CD4-positive, CD25-positive, alpha-beta regulatory T cell (primary cell): ENCODE measurements at regions not wholly inside any gene's neighbourhood (a gene's known extent, or its start where the extent isn't known, plus 50 kb on each side); places are given as distances from the start of the nearest gene placed in this dataset.
"Not testable (repeated sequence)": the region's sequence is repeated elsewhere in the genome, so short reads cannot be mapped to it uniquely, and the experiment has no call there.

ENCODE experiments used
- ATAC-seq, 2 donors: fragments of 150-1000 bp; cut with Tn5 transposase; one replicate each; pipeline ENCODE4 v1.10.0; 2021; ENCODE audit warnings: low read depth in 2 of 2, moderate number of reproducible peaks in 2 of 2, moderate library complexity in 1 of 2
- DNase-seq, 3 donors: peaks; one replicate each; pipeline versions ENCODE4 v3.0.0 to v3.0.0-alpha.2; 2012 to 2022; ENCODE audit warnings: mixed read lengths in 1 of 3
- H3K27ac ChIP-seq: one replicate; pipeline ENCODE4 v1.7.0; 2013; ENCODE audit warnings: mild to moderate bottlenecking, low read length; ENCODE audit not compliant: insufficient read depth, poor library complexity, severe bottlenecking
- H3K27me3 ChIP-seq: one replicate; pipeline ENCODE4 v1.7.0; 2013; ENCODE audit warnings: low read length; ENCODE audit not compliant: control insufficient read depth, insufficient read depth
- H3K36me3 ChIP-seq: one replicate; pipeline ENCODE4 v1.7.0; 2013; ENCODE audit warnings: mild to moderate bottlenecking, low read length, moderate library complexity; ENCODE audit not compliant: control insufficient read depth, insufficient read depth
- H3K4me1 ChIP-seq: 2 replicates; pipeline ENCODE4 v1.7.0; 2013; ENCODE audit warnings: mild to moderate bottlenecking, low read length; ENCODE audit not compliant: insufficient read depth, control insufficient read depth, poor library complexity, severe bottlenecking
- H3K4me3 ChIP-seq: one replicate; pipeline ENCODE4 v1.7.0; 2013; ENCODE audit warnings: low read depth, mild to moderate bottlenecking, low read length, moderate library complexity
- H3K9me3 ChIP-seq, 2 experiments: 1 replicate in 1 of 2; 2 replicates in 1 of 2; pipeline ENCODE4 v1.7.0; 2013; ENCODE audit warnings: low read length in 2 of 2, mild to moderate bottlenecking in 1 of 2, moderate library complexity in 1 of 2; ENCODE audit not compliant: control insufficient read depth in 2 of 2
- H3K27ac Mint-ChIP-seq, 3 donors: one replicate each; pipeline ENCODE4 v1.8.0; 2020 to 2022; ENCODE audit warnings: mild to moderate bottlenecking in 3 of 3, mixed read lengths in 3 of 3, moderate library complexity in 2 of 3
- H3K27me3 Mint-ChIP-seq: one replicate; pipeline ENCODE4 v1.8.0; 2022; ENCODE audit warnings: mild to moderate bottlenecking, mixed read lengths
- H3K36me3 Mint-ChIP-seq: one replicate; pipeline ENCODE4 v1.8.0; 2020; ENCODE audit warnings: mixed read lengths
- H3K4me1 Mint-ChIP-seq, 4 donors: one replicate each; pipeline ENCODE4 v1.8.0; 2020 to 2022; ENCODE audit warnings: mixed read lengths in 4 of 4, mild to moderate bottlenecking in 1 of 4
- H3K4me3 Mint-ChIP-seq, 4 donors: one replicate each; pipeline ENCODE4 v1.8.0; 2020 to 2022; ENCODE audit warnings: mild to moderate bottlenecking in 4 of 4, mixed read lengths in 4 of 4, moderate library complexity in 3 of 4
- H3K9me3 Mint-ChIP-seq, 7 donors: one replicate each; pipeline ENCODE4 v1.8.0; 2020 to 2022; ENCODE audit warnings: mixed read lengths in 7 of 7, mild to moderate bottlenecking in 3 of 7, moderate library complexity in 2 of 7

- H3K4me3 Mint-ChIP-seq, result no peak overlapping the region
- no peaks in the 10 kb centered on the region for H3K4me1 Mint-ChIP-seq
- Histone ChIP-seq H3K27ac (no peak overlapping the region), H3K36me3 (no peaks in the 10 kb centered on the region), H3K9me3 (no peaks in the 10 kb centered on the region), H3K27me3 (no peaks in the 10 kb centered on the region), H3K4me3 (no peak overlapping the region), H3K4me1 (no peaks in the 10 kb centered on the region)
- ATAC-seq (no peak), DNase-seq (no peak)
- no peaks in the 10 kb centered on the region for H3K27me3 Mint-ChIP-seq
- peaks cover 0 to 11% (median 0%) of the 10 kb centered on the region in 7 donors for H3K9me3 Mint-ChIP-seq
- no peak overlapping the region for H3K27ac Mint-ChIP-seq
- H3K36me3 Mint-ChIP-seq, result no peaks in the 10 kb centered on the region
Measured at GRCh38 chr12:33828326-33828725, 194.0 kb upstream of the ALG10 start.

- no peaks in the 10 kb centered on the region for H3K4me1 Mint-ChIP-seq
- Histone ChIP-seq H3K27ac (no peak overlapping the region), H3K4me1 (no peaks in the 10 kb centered on the region), H3K36me3 (no peaks in the 10 kb centered on the region), H3K9me3 (no peaks in the 10 kb centered on the region), H3K4me3 (no peak overlapping the region), H3K27me3 (no peaks in the 10 kb centered on the region)
- ATAC-seq, result no peak
- no peaks in the 10 kb centered on the region for H3K27me3 Mint-ChIP-seq
- no peak for DNase-seq
- no peak overlapping the region for H3K27ac Mint-ChIP-seq
- H3K4me3 Mint-ChIP-seq, result no peak overlapping the region
- H3K36me3 Mint-ChIP-seq, result no peaks in the 10 kb centered on the region
- H3K9me3 Mint-ChIP-seq, result peaks cover 0 to 7% (median 1%) of the 10 kb centered on the region in 7 donors
Measured at GRCh38 chr12:33830070-33830469, 192.2 kb upstream of the ALG10 start.

- no peaks in the 10 kb centered on the region for H3K27me3 Mint-ChIP-seq
- no peak overlapping the region for H3K4me3 Mint-ChIP-seq
- Histone ChIP-seq H3K9me3 (no peaks in the 10 kb centered on the region), H3K27me3 (no peaks in the 10 kb centered on the region), H3K4me3 (no peak overlapping the region), H3K27ac (no peak overlapping the region), H3K4me1 (no peaks in the 10 kb centered on the region), H3K36me3 (no peaks in the 10 kb centered on the region)
- no peaks in the 10 kb centered on the region for H3K36me3 Mint-ChIP-seq
- H3K9me3 Mint-ChIP-seq, result peaks cover 0 to 14% (median 5%) of the 10 kb centered on the region in 7 donors
- DNase-seq (no peak), ATAC-seq (no peak)
- no peaks in the 10 kb centered on the region for H3K4me1 Mint-ChIP-seq
- H3K27ac Mint-ChIP-seq, result no peak overlapping the region
Measured at GRCh38 chr12:33832900-33833299, 189.4 kb upstream of the ALG10 start.

- ATAC-seq (no peak), DNase-seq (no peak)
- Mint-ChIP-seq H3K4me1 (no peaks in the 10 kb centered on the region), H3K36me3 (no peaks in the 10 kb centered on the region), H3K9me3 (peaks cover 0 to 7% (median 6%) of the 10 kb centered on the region in 7 donors), H3K27ac (peak overlapping the region in 1 of 3 donors; percentile 20), H3K27me3 (no peaks in the 10 kb centered on the region), H3K4me3 (no peak overlapping the region)
- Histone ChIP-seq H3K27me3 (no peaks in the 10 kb centered on the region), H3K36me3 (no peaks in the 10 kb centered on the region), H3K27ac (no peak overlapping the region), H3K4me3 (no peak overlapping the region), H3K9me3 (no peaks in the 10 kb centered on the region), H3K4me1 (no peaks in the 10 kb centered on the region)
Measured at GRCh38 chr12:33834672-33835071, 187.6 kb upstream of the ALG10 start.

GRCh38 chr12:33876618-33877017 lies 145.7 kb upstream of the ALG10 start:
- no peaks in the 10 kb centered on the region for H3K9me3 ChIP-seq
- no peaks in the 10 kb centered on the region for H3K36me3 Mint-ChIP-seq
- no peak for DNase-seq
- no peak for ATAC-seq
- no peaks in the 10 kb centered on the region for H3K4me1 Mint-ChIP-seq
- no peak overlapping the region for H3K4me3 ChIP-seq
- no peak overlapping the region for H3K27ac Mint-ChIP-seq
- no peaks in the 10 kb centered on the region for H3K27me3 Mint-ChIP-seq
- H3K27ac ChIP-seq, result no peak overlapping the region
- H3K4me1 ChIP-seq, result no peaks in the 10 kb centered on the region
- H3K9me3 Mint-ChIP-seq, result peaks cover 0 to 21% (median 7%) of the 10 kb centered on the region in 7 donors
- H3K4me3 Mint-ChIP-seq, result no peak overlapping the region
- no peaks in the 10 kb centered on the region for H3K36me3 ChIP-seq
- H3K27me3 ChIP-seq, result no peaks in the 10 kb centered on the region

GRCh38 chr12:33892425-33892824 lies 129.9 kb upstream of the ALG10 start:
- H3K9me3 Mint-ChIP-seq, result peaks cover 0 to 11% (median 2%) of the 10 kb centered on the region in 7 donors
- DNase-seq (no peak), ATAC-seq (no peak)
- Histone ChIP-seq H3K27me3 (no peaks in the 10 kb centered on the region), H3K27ac (no peak overlapping the region), H3K4me1 (no peaks in the 10 kb centered on the region), H3K4me3 (no peak overlapping the region), H3K36me3 (no peaks in the 10 kb centered on the region), H3K9me3 (no peaks in the 10 kb centered on the region)
- no peaks in the 10 kb centered on the region for H3K36me3 Mint-ChIP-seq
- no peak overlapping the region for H3K27ac Mint-ChIP-seq
- H3K4me3 Mint-ChIP-seq, result no peak overlapping the region
- no peaks in the 10 kb centered on the region for H3K4me1 Mint-ChIP-seq
- H3K27me3 Mint-ChIP-seq, result no peaks in the 10 kb centered on the region

- not testable (repeated sequence) for H3K36me3 Mint-ChIP-seq, H3K27ac Mint-ChIP-seq, H3K27ac ChIP-seq, ATAC-seq, H3K4me3 Mint-ChIP-seq, H3K4me1 ChIP-seq, DNase-seq, H3K27me3 ChIP-seq, H3K4me1 Mint-ChIP-seq, H3K27me3 Mint-ChIP-seq, H3K36me3 ChIP-seq, H3K9me3 ChIP-seq, H3K4me3 ChIP-seq
- H3K9me3 Mint-ChIP-seq, result peaks cover 2 to 25% (median 8%) of the 10 kb centered on the region in 7 donors
Measured at GRCh38 chr12:33920460-33920859, 101.8 kb upstream of the ALG10 start.

- Mint-ChIP-seq H3K27ac (no peak overlapping the region), H3K4me3 (no peak overlapping the region), H3K36me3 (no peaks in the 10 kb centered on the region), H3K4me1 (no peaks in the 10 kb centered on the region), H3K9me3 (peaks cover 3 to 24% (median 8%) of the 10 kb centered on the region in 7 donors), H3K27me3 (no peaks in the 10 kb centered on the region)
- Histone ChIP-seq H3K4me1 (no peaks in the 10 kb centered on the region), H3K9me3 (peaks cover 0 to 3% of the 10 kb centered on the region in 2 experiments), H3K27me3 (no peaks in the 10 kb centered on the region), H3K4me3 (no peak overlapping the region), H3K36me3 (no peaks in the 10 kb centered on the region), H3K27ac (no peak overlapping the region)
- ATAC-seq (no peak), DNase-seq (no peak)
Measured at GRCh38 chr12:33926095-33926494, 96.2 kb upstream of the ALG10 start.
